ENCODE measurements at regions not wholly inside any gene's neighbourhood (a gene's known extent, or its start where the extent isn't known, plus 50 kb on each side); places are given as distances from the start of the nearest gene placed in this dataset.

DNA sequence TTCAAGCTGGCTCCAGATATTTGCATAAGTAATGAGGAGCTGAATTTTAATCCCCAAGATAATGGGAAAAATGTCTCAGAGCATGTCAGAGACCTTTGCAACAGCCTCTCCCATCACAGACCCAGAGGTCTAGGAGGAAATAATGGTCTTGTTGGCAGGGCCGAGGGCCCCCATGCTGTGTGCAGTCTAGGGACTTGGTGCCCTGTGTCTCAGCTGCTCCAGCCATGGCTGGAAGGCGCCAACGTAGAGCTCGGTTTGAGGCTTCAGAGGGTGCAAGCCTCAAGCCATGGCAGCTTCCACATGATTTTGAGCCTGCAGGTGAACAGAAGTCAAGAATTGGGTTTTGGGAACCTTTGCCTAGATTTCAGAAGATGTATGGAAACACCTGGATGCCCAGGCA is 134.7 kb downstream of the LYPLAL1 start:
- no peak for DNase-seq

DNA sequence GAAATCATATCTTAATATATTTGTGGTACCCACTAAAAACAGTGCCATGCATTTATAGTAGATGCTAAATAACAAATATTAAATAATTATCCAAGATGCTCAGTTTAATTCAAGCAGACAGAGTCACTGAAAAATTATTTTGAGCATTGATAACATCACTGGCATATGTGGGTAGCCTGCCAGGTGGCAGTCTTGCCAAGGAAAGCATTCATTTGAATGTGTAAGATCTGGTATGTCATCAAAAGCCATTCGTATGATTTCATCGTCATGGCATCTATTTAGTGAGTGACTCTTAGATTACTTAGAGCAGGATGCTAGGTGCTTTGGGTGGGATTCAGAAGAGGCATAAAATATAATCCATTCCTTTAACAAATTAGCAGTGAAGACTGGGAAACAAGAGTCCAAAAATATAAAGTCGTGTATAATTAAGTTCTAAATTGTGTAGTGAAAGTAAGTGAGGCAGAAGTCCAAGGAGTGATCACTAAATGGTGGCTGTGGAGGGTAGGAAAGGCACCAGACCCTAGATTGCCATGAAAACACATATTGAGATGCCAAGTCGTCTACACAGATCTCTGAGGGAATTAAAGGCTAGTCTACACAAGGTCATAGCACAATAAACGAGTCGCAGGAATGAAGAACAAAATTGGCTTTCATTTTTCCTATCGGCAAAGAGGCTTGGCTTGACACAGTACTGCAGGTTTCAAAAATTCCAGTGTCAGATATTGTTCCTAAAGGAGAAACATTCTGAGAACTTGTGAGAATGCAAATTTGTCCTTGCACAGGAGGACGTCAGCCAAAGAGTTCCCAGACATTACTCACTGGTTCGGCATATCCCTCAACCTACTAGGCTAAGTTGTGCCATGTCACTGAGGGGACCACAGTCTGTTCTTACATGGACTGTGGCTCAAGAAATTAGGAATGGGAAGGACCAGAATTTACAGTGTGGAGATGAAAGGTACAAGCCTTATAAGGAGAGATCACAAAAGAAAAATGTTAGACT is 130.8 kb downstream of the LYPLAL1 start:
- DNase-seq, result no peak

DNA sequence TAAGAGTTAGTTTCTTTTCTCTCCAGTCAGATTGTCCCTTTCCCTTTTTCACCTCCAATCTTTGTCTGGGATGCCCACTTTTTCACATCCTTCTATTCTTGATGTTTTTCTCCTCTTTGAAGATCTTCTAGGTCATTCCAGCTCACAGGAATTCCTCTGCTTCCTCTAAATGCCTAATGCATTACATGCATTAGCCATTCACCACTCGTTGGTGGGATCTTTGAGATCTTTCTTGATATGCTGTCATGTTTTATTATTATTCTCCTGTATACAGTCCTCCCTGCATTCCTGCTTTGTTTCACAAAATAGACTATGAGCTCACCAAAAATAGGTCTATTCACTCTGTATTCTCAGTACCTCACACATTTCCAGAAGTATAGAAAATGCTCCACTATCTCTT is 129.0 kb downstream of the LYPLAL1 start:
- DNase-seq, result no peak

DNA sequence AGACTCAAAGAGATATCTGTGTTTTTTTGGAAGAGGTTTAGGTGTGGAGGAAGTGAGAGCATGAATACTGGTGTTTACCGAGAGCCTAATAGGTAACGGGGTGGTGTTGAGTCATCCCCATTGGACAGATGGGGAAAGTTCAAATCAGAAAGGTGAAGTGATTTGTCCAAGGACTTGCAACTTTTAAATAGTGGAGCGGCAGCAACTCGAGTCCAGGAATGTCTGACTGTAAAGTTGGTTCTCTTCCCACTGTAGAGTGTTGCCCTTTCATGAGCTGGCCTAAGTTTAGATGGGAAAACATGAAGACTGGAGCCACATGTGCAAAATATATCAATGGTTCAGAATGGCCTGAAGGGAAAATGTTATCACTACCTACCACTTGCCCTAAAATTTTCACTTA is 125.7 kb downstream of the LYPLAL1 start:
- DNase-seq, result no peak

DNA sequence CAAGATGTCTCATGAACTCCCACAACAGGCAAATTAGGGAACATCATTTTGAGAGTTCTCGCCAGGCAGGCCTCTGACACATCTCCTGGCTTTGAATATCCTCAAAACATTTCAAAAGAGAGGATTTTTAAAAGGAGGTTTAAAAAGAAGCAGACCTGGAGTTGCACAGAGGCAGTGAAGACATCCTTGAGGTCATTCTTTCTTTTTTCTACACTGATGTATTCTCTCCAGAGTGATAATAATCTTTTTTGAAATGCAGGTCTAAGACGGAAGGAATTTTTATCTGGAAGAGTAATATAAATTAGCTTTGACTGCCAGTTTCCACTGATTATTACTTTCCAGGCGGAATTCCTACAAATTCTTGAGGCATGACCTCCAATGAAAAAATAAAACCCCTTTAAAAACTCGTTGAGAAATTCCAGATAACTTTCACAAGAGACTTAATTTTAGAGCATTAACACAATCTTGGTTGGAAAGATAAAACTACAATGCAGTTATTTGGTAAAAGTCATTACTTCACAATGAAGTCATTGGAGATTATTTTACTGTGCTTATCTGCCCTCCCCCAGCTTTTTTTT is 125.0 kb downstream of the LYPLAL1 start:
- no peak for DNase-seq

DNA sequence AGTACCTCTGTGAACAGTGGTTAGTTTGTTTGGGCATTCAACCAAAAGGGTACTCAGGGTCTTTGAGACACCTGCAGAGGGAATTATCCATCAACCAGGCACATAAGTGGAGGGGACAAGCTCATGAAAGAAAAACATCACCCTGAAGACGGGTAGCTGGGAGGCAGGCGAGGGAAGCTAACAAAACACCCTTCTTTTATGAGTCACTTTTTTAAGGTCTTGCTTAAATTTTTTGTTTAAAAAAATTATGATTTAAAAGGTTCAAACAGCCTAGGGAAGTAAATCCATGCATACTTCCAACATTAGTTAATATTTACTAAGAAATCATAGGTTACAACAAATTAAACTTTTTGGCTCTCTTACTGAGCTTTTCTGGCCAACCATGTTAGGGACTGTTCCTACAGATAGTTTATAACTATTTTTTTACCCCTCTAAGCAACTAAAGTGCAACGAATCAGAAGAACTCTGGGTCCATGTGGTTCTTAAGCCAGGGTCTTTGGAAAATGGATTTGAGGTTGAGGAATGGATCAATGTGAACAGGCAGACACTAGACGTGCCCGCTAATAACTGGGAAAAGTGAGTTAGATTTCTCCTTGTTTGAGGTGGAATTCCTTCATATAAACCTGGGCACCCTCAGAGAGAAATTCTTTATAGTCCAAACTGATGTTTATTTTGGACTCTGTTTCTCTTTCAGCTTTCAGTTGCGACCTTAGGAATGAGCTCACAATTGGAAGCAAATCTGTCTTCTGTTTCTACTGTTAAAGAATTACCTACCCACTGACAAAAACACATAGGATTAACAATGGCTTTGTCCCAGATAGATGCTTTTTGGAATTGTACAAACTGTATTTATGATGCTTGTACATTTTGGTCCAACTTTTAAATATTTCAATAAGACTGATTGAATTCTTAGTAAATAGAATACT is 123.0 kb downstream of the LYPLAL1 start:
- no peak for DNase-seq

DNA sequence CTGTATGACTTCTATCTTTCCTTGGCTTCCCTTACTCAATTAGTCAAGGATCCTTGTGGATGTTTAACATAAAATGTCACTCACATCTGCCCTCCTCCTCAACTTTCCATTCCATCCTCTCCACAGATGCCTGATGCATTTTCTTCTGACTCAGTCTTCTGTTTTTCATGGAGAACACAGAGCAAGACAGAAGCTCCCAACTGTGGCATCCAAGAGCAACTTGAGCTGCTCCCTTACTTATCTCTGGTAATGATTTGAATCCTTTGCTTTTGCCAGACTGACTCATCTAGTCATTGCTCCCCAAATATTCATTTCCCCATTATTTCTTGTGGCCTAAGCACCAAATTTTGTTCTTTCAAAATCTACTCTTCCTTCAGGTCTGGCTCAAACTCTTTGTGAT is 120.6 kb downstream of the LYPLAL1 start:
- DNase-seq, result no peak

DNA sequence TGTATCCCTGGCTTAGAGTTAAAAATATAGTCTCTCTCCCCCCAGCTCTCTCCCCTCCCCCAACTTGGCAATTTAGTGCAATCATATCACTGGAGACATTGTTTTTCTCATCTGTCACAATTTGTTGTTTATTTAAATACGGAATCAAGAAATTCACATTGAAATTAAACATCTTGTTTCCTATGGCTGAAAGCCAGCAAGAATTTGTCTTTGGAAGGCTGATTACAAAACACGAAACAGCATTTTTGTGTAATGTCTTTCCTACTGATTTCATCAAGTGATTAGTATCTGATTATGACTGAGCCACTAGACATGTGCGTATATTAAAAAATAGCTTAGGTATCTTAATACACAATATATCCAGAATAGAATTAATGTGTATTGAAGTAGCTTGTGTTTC is 119.7 kb downstream of the LYPLAL1 start:
- DNase-seq, result no peak

DNA sequence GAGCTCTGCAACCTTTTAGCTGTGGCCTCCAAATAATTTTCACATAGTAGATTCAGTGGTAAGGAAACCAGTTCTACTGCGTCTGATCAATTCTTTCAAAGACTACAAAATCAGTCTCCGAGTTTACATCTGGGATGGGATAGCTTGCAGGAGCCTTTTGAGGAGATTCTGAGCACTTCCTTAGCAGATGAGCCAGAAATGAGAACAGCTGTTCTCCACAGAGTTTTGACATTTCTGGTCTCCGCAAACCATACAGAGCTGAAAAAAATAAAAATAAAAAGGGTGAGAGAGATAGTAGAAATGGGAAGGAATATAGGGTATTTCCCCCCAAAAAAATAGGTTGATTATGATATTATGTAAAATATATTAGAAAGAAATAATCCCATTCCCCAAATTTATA is 119.3 kb downstream of the LYPLAL1 start:
- no peak for DNase-seq

DNA sequence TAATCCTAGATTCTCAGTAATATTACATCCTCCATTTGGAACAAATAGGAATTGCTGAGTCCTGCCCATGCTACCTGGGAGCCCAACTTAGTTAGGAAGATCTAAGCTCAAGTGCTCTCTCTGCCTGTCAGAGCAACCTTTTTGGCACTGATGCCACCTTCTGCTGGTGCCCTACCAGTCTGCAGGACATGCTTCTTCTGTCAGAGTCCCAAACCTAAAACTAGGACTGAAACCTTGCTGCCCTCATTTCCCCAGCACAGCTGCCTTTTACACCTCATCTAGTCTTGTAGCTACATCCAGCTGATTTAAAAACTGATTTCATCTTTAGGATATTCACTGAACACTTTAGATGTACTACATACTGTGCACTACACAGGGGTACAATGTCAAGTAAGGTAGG is 118.7 kb downstream of the LYPLAL1 start:
- no peak for DNase-seq

DNA sequence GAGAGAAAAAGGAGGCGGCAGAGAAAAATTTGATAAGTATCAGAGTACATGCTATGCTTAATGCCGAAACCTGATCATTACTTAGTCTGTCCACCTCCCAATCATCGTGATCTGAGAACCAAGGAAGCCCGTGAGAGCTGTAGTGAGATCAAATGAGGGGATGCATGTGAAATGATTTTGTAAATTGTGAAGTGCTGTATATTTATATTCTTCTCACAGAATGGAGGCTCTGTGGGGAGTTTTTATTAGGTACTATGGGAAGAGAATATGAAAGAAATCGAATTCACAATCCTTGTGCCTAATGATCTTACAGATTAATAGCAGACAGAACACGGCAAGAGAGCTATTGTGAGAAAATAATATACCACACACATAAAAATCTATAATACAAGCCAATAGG is 115.5 kb downstream of the LYPLAL1 start:
- DNase-seq, result no peak

DNA sequence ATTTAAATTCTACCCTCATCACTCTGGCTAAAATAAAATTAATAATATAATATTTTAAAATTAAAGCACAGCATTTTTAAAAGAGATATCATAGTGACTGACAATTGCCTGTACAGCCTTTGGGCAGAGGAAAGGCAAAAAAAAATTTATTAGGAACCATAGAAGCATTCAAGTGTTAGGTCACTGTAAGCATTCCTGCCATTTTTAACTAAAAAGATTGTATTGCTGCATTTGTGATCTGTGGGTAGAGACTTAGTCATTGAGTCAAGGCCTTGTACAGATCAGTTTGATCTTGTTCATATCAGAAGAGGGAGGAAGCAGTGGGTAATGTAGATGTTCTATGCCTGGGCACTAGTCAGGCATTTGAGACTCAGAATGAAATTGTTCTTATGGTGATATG is 109.9 kb downstream of the LYPLAL1 start:
- DNase-seq, result no peak

DNA sequence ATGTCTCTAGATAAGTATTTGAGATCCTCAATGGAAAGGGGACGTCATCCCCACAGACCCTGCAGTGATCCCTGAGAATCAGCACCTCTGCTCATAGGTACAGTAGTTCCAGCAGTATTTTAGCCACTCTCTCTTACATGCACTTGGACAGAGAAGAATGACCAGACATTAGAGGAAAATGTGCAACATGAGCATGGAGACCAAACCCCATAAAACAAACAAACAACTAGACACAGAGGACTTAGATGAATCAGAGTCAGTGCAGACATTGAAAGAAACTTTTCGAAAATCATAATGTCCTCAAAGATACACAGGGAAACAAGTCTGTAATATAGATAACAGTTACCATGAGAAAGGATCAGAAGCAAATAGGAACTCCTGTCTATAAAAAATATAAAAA is 108.2 kb downstream of the LYPLAL1 start:
- DNase-seq, result no peak

DNA sequence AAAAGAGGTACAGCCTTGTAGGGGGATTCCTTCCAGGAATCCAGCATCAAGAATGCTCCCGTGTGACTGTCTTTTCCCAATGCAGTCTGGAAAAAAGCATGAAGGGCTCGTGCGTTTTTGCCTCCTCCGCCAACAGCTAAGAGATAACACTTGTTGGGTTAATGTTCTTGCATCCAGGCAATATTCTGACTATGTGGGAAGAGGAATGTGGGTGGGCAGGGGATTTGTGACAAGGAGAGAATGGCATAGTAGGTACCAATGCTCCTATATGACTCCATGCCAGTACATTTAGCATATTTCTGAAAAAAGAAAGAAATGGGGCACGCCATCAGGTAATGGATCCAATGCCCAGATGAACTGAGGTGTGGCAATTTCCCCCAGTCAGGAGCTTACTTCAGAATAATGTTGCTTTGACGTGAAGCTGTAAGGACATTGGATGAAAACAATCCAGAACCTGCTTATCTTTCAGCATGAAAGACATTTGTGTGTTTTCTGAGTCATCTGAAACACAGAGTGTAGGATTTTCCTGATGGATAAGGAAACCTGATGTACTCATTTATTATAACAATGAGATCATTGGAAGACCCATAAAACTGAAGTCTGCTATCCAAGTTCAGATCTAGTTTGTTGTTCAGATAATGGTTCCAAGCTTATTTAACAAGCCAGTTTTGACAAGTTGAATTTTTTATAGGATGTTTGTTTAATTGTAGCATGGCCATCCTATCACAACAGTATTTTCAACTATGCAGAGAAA is 105.5 kb downstream of the LYPLAL1 start:
- DNase-seq, result no peak

DNA sequence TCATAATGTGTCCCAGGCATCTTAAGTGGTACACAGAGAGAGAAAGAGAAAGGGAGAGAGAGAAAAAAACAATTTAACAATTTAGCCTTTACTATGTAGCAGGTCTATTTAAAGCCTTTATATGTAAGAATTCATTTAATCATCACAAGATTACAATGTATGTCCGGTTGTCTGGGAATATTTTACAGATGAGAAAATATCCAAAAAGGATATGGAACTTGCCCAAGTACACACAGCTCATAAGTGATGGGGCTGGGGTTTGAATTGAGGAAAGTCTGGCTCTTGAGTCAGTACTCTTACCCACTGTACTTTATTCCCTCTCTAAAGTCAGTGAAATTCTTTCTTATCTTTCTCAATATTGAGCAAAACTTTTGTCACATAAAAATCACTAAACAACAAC is 104.6 kb downstream of the LYPLAL1 start:
- no peak for DNase-seq

DNA sequence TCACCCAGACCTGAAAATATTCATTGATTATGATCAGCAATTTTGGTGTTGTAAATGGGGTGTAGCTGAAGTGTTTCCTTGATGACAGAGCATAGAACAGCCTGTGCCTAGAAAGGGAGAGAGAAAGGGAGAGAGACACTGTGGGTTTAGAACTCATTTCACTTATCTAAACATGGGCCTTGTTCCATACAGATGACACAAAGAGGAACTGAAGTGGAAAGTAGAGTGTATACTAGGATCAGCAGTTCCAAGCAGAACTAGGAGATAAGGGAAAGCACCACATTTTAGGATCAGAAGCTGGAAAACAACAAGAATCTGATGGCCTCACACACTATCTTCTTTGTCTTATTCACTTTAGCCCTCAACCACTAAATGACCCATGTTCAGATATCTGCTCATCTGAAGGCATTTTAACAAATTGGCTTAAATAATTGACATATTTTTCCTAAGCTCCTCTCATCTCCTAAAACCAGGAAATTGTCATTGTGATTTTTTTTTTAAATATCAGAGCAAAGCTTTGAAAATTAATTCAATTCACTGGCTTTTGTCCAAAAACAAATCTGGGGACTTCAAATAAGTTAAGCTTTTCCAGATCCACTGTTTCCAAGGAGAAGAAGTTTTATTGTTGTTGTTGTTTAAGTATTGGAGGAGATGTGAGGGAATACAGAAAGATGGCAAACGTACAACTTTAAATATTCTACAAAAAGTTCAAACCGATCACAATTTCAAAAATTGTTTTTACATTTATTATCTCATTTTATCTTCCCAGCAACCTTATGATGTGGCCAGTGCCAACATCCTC is 103.8 kb downstream of the LYPLAL1 start:
- DNase-seq, result no peak

DNA sequence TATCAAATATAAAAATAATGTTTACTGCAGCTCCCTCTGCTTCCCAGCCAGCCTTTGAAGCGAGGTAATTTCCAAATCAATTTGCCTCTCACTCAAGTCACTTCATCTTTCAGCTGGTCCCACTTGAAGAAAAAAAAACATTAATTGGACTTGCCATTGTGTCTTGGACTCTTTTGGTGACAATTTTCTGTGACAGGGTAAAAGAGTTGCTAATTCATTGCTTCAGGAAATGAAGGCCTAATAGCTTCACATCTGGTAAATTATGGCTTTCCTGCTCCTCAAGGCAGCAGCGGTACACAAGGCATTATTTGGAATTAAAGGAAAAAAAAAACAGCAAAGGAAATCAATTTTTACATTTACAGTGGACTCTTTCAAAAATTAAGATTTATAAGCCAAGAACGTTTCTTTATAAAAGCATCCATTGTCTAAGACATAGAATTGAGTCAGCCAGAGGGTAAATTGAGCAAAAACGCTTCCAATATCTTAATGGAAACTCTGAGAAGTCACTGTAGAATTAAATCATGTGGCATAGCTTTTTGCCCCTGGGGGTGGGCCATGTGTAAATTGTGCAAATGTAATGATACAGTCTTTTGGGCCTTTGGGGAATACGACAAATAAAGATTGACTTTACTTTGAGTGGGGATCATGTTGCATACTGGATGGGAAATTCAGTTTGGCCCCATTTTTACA is 102.5 kb downstream of the LYPLAL1 start:
- DNase-seq, result no peak

DNA sequence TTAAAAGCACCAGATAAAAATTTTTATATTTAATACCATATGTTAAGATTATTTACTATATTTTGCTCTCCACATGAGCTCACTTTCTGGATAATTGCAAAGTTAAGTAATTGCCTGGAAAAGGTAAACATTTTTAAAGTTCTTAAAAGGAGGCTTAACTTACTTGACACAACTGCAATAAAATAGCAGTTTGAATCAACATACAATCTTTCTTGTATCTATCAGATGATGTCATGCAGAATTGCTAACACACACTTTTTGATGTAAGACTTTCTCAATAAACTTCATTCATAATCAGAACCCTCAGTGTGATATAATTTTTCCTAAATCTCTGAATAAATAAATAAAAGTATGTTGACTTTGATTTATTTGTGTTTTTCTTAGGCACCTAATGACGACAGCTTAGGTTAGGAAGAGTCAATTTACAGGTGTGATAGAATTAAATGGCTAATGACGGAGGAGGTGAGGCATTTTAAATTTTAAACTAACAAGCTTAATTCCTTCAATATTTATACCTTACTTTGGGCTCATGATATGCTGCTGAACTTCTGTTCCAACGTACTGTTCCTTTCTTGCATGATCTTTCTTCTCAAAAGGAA is 99.5 kb downstream of the LYPLAL1 start:
- DNase-seq, result no peak

DNA sequence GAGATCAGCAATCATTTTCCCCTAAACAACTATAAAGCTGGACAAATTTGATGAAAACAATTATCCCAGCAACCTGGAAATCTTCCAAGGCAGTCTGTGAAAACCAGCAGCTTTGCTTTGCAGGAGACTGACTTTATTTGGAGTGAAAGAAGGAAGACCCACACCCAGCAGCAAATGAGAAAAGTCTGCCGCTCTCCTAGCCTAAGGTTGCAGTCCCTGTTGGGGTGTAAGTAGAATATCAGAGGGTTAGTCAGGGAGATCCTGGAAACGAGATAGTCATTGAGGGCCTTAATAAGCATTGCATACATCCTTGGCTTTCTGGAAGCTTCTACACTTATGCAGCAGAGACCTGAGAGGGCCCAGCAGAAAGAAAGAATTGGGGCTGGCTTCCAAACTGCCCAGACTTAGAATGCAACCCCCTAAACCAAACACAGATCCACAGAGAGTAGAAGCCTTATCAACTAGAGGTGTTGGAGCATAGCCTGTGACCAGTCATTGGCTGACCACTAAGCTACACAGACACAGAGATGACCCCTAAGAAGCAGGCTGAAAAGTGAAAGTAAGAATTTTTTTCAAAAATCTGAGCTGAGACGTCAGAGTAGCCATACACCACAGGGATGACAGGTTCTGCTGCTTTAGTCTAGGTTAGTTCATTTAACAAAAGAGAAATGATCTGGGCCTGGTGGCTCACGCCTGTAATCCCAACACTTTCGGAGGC is 98.3 kb downstream of the LYPLAL1 start:
- no peak for DNase-seq

DNA sequence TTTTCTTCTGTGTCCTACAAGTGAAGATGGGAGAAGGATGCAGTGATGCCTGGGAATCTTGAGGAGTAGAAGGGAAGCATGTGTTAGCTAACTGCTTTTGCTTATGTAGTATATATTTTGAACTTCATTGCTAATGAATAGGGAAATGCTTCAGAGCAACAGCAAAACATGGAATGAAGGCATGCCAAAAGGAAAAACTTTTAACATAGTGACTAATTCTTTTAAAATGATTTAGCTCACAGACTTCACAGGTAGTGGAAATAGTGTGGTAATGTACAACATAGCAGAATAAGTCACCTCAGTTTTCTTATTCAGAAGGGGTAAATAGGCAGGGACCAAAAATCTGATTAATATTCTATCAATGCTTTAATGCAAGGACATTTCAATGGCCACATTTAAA is 95.5 kb downstream of the LYPLAL1 start:
- no peak for DNase-seq
